Activated CD4-positive, CD25-positive, alpha-beta regulatory T cell treated with anti-CD3 and anti-CD28 coated beads, Interleukin-2, amount 50 U/mL, for 72 hours (primary cell): ENCODE measurements at regions not wholly inside any gene's neighbourhood (a gene's known extent, or its start where the extent isn't known, plus 50 kb on each side); places are given as distances from the start of the nearest gene placed in this dataset.

Experiments used
- DNase-seq: peaks from one replicate; pipeline ENCODE4 v3.0.0; 2021

DNA sequence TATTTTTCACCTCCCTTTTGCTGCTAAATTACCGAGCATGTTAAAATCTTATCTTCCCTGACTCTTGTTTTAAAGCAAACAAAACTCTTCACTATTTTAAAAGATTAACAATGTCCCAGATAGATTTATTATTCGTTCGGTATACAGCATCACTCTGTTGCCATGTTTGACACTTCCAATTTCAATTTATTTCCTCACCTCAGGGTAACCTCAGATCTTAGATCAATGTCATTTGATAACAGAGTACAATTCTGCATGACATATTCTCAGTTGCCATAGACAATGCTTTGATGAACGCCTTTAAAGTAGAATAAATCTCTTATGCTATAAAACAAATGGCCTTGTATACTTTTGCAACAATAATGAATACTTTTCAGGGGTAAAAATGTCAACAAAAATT lies 1078.1 kb upstream of the IGFBP7 start:
- DNase-seq, result no peak

DNA sequence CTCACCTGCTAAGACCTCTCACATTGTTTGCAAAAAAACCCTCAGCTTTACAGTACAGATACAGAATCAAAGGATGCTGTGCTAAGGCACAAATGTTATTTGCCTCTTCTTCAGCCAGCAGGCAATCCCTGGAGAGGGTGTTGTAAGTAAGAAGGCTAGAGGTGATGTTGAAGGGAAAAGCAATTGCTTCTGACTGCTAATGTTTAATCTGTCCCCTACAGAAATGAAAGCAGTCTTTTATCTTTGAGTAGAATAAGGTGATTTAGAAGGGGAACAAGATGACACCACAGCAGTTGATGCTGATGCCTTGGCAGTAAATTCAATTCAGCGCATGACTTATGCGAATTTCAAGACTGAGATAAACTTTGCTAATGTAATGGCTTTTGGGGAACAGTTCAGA lies 1064.8 kb upstream of the IGFBP7 start:
- no peak for DNase-seq

DNA sequence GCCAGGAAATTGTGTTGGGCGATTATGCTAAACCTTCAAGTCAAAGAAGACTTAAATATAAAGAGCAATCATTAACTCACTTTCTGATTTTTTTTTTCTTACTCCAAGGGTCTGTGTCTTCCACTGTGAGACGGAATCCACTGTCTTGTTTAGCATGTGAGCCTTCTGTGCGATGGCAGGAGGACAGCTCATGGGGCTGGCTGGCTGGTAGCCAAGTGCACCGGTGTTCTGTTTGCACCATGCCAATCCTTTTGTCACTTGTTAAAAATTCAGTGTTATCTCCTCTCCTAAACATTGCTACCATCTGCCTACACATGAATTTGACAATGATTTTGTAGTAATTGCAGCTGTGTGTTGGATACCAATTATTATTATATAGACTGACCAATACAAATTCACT lies 1056.3 kb upstream of the IGFBP7 start:
- no peak for DNase-seq

DNA sequence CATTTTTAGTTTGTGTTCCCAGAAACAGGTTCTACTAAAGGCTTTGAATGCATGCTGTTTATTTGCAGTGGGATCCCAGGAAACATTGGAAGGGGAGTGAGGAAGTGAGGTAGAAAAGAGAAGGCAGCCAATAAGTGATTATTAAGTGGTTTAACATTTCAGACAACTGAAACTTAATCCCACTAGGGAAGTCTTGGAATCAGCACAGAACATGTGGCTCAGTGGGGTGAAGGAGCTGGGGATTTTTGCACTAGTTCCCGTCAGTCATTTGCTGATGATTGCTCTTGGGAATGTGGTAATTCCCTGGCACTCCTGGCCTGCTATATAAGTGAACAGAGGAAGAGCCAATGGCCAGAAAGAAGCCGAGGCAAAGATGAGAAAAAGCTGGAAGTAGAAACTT lies 1053.0 kb upstream of the IGFBP7 start:
- DNase-seq, result no peak

DNA sequence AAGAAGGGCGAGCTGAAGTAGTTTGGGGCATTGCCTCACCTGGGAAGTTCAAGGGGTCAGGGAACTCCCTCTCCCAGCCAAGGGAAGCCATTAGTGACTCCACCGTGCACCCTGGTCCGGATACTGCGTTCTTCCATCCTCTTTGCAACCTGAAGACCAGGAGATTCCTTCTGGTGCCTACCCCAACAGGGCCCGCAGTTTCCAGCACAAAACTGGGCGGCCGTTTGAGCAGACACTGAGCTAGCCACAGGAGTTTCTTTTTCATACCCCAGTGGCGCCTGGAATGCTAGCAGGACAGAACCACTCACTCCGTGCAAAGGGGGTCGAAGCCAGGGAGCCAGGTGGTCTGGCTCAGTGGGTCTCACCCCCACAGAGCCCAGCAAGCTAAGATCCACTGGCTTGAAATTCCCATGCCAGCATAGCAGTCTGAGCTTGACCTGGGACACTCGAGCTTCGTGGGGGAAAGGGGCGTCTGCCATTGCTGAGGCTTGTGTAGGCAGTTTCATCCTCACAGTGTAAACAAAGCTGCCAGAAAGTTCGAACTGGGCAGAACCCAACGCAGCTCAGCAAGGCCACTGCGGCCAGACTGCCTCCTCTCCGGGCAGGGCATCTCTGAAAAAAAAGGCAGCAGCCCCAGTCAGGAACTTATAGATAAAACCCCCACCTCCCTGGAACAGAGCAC lies 1039.4 kb upstream of the IGFBP7 start:
- DNase-seq, result no peak

DNA sequence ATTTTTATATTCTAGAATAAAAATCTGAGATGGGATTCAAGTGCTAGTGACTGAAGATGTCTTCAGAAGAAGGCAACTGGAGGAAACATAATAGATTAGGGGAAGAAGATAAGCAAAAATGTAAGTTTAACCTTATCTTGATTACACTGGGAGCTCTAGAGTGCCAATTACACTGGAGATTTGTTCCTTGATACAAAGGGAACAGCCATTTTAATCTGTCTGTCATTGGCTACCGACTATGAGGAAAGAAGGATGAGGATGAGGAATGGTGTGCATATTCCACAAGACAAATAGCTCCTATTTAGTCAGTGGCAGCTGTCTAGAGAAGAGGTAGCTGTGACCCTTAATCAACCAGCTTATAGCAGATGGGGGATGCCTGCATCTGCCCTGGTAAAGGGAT lies 1034.5 kb upstream of the IGFBP7 start:
- DNase-seq, result no peak

DNA sequence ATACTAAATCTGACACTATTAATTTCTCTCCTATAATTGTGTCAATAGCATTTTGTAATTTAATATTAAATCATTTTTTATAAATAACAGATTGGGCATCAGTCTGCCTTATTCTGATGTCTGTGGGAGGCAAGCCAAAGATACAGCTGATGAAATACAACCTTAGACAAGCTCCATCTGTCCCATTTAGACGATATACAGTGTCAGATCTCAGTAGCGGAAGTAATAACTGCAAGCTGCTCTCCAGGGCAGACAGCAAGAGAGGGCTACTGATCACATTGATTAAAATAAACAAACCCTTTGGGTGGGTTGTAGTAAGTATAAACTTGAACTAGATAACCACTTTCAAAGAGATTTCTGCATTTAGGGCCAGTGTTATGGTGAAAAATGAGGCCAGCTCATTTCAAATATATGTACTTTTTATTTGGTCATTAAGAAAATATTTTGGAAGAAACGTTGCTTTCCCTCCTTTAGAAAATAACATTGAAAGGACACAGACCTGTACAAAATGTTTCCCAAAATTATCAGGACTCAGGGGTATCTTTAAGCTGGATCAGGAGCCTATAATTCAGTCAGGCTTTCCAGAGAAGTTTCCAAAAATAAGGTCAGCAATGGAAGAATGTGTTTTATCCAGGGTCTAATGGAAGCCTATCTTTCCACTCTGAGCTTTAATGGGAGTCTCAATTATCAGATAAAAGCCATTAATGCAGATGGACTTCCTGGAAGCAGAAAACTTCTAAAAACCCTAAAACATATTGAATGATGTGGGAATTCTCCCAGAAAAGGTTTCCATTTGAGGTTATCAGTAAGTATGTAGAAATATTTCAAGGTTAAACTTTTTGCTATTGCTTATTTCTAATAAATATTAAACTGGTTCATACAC lies 1028.8 kb upstream of the IGFBP7 start:
- DNase-seq, result no peak

DNA sequence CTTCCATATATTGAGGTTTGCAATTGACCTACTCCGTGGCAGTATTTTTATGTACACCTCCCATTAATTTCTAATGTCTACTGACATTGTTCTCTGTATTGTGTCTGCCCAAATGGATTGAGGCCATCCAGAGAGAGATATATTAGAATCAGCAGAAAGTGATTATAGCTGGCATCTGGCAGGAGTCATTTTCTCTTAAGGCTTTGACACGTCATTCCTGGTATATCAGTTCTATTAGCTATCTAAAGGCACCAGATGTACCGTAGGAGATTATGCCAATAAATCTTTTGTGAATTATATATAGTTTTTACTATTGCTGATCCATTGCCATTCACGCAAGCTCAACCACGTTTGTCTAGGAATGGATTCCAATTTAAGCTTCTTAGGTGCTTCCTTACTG lies 1026.4 kb upstream of the IGFBP7 start:
- no peak for DNase-seq

DNA sequence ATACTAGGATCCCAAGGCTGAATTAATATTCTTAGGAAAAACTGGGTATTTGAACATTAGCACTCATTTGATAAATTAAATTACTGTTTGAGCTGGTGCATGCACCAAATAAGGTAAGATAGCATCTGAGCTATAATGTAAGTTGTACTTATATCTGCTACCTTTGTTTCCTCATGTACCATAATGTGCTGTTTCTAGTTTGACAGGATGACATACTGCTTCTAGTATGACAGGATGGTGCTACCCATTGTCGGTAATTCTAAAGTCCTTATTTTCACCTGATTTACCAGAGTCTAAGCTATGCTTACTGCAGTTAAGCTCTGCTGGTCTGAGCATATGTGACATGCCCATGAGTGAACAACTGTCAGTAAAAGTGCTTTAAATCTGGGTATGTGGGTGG lies 1017.5 kb upstream of the IGFBP7 start:
- no peak for DNase-seq

DNA sequence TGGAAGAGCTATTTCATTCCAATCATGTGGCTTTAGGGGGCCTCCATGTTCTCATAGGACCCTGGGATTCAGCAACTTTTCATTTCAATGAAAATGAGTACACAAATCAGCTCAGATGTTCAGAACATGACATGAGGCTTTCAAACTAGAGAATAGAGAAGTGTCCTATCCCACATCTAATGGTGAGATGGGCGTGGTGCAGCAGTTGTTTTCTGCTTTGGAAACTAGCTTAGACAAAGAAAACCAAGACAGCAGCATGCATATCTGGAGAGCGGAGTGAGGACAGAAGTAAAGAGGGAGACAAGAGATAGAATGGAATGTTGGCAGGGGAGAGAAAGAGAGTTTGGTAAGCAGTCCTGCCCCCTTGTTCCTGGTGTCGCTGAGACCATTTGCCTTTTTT lies 1009.1 kb upstream of the IGFBP7 start:
- no peak for DNase-seq

DNA sequence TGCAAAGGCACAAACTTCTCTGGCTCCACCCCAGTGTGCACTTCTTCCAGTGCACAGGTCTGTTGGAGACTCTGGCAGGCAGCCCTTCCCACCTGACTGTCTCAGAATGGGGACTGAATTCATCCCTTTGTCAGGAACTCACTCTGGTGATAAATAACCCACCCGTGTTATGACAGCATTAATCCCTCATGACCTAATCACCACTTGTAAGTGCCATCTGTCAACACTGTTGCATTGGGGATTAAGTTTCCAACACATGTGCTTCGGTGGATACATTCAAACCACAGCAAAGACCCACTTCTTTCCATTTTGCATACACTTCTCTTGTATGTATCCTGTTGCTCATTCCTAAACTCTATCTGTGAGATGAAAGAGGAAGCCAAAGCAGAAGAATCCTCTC lies 1002.9 kb upstream of the IGFBP7 start:
- DNase-seq, result no peak

DNA sequence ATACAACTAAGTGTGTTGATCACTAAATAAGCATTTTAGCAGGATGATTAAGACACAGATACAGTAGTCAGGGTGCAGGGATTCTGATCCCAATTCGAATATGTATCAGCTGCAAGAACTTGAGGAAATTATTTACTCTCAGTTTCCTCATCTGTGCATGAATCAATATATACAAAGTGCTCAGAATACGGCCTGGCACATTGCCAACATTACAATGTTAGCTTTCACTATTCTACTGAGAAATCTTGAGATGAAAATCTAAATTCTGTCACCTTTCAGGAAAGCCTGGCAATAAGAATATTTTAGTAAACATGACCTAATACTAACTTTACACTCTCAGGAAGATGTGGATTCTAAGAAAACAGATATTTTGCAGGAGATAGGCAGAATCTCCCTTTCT lies 1001.6 kb upstream of the IGFBP7 start:
- DNase-seq, result no peak

DNA sequence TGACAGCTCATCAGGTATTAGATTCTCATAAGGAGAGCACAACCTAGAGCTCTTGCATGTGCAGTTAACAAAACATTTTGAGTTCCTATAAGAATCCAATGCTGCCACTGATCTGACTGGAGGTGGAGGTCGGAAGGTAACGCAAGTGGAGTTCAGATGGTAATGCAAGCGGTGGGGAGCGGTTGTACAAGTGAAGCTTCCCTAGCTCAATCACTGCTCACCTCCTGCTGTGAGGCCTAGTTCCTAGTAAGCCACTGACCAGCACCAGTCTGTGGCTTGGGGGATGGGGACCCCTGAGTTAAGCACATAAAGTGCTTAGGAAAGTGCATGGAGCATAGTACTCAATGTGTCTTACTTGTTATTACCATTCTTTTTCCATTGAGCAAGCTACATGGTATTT lies 983.2 kb upstream of the IGFBP7 start:
- no peak for DNase-seq

DNA sequence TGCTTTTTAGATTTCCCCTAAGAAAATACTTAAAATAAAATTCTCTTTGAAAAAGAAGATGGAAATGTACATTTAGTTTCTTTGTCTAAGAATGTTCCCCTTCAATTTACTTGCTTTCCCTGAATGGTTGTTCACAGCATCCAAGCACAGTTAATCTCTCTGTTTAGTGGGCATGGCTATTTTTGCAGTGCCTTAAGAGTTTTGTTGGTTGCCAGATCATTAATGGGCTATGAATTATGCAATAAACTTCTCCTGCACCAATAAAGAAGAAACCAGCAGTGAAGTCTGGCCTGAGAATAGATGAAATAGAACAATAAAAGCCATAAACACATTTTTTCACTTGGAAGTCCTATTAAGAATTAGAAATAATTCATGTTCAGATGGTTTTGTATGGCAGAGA lies 980.4 kb upstream of the IGFBP7 start:
- no peak for DNase-seq

DNA sequence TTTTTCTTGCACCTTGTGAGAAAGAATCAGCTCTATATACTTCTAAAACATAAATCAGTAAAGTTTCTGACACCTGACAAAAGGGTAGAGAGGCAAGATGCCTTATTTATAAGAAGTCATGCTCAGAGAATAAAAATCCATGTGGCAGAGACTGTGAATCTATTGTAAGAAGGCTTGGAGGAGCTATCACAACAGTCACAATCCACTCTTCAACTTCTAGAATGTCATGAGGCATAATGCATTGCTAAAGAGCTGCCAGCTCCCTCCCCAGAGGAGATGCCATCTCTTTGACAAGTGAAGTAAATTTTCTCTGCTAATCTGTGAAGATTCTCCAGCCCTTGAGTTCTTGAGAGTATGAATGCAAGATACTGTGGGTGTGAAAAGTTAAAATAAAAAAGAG lies 971.2 kb upstream of the IGFBP7 start:
- DNase-seq, result no peak

DNA sequence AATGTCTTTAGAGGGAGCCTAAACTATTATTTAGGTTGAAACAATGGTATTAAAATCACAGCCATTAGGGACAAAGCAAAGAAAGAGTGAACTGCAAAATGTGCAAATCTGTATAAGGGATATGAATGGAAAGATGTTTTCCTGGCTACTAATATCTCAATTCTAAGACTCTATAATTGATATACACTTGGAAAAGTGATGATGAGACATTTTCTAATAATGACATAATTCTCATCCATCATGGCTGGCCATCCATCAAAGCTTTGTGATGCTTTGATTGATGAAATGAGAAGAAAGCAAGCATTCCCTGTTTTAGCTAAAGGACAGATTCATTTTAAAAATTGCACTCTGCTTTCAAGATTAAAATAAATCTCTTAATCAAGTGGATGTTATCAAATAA lies 965.5 kb upstream of the IGFBP7 start:
- DNase-seq, result no peak

DNA sequence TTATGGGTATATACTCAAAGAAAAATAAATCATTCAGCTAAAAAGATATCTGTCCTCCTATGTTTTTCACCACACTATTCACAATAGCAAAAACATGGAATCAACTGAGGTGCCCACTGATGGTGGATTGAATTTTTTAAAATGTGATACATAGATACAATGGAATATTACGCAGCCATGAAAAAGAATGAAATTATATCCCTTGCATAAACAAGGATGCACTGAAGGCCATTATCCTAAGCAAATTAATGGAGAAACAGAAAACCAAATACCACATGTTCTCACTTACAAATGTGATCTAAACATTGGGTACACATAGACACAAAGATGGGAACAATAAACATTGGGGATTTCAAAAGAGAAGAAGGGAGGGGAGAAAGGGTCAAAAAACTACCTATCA lies 964.2 kb upstream of the IGFBP7 start:
- no peak for DNase-seq

DNA sequence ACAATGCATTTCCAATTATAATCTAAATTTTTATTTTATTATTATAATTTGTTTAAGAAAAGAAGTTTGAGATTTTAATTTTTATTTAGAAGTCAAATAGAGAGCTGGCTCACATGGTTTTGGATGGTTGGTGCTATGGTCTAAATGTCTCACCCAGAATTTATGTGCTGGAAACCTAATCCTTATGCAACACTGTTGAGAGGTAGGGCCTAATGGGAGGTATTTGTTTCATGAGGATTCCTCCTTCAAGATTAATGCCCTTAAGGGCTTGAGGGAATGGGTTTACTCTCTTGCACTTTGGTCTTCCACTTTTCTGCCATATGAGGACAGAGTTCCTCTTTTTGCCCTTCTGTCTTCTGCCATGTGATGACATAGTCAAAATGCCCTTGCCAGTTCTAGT lies 960.5 kb upstream of the IGFBP7 start:
- no peak for DNase-seq

DNA sequence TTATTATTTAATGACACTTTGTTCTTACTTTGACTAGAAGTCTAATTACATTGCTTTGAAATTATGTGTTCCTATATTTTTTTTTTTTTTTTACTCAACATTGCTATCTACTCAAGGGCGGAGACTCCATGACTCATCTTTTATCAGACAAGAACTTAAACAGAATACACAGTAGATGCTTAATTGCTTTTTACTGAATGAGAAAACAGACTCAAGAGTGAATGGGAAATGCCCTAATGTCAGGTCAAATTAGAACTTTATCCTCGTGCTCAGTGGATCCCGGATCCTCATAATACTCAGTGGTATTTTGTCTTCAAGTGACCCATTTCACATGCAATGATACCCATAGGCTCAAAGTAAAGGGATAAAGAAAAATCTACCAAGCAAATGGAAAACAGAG lies 954.5 kb upstream of the IGFBP7 start:
- DNase-seq, result no peak

DNA sequence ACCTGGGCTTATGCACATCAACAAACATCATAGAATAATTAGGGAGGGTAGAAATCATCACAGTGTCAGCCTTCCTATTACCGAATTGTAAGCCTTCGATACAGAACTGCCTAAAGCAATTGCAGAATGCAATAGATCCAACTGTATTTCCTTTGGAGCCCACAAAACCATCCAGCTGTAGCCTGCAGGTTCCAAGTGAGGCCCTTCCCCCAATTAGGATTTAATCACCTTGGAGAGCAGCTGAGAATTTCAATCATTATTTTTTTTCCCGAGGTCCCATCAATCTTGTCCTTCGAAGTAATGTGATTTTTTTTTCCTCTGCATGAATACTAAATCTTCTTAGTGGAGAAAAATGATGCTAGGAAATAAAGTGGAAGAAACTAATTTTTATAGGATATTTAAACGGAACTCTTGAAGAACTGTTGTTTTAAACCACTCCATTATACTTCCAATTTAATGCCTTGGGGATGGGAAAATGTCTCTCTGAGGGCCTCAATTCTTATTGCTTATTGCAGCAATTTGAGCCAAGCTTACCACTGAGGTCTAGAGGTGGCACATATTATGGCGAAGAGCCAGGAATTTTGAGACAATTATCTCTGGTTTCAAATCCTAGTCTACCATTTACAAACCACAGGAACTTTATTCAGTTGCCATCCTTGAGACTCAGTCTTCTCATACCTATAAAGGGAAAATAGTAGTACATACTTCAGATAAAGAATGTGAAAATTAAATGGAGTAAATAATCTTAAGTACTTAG lies 953.4 kb upstream of the IGFBP7 start:
- DNase-seq, result no peak

DNA sequence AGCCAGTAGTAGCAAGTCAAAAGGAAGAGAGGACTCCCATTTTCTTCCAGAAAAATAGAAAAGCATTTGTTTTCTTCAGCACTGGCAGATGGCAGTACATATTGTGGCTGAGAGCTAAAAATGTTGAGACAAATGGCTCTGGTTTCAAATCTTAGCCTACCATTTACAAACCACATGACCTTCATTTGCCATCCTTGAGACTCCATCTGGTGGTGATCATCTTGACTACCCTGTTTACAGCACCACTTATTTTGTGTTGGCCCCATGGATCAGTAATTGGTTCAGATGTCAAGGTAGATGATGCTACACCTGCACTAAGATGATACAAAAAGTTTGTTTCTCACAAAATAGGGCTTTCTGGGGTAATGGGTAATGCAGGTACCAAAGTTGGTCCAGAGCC lies 951.8 kb upstream of the IGFBP7 start:
- DNase-seq, result no peak

DNA sequence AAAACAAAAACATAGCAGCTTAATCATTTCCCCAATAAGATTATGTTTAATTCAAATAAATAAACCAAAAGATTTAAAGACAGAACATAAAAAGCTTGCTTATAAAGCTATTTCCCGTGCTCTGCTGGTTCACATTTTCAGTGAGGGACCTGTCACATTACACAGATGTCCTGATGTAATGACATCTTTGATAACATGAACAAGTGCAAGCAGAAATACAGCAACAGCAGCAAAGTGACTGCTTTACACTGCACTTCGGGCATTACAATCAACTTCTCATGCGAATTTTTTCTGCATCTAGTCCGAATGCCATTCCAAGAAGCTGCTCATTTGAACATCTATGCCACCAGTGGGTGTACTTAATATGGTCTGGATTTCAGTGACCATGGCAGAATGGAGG lies 940.3 kb upstream of the IGFBP7 start:
- DNase-seq, result no peak

DNA sequence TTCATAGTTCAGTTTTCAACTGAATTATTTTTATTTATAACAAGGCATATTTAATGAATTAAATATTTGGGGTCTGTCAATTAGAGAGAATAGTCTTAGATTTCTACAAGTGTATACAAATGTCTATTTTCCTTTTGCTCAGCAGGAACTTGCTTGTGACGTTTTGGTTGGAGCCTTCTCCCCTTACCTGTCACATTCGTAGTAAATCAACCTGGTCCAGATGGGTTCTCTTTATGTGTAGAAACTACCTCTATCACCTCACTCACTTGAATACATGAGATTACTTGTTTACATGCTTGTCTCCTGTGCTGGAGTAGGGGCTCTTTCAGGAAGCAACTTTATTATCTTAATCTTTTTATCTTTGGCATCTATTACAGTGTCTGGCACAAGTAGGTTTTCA lies 938.3 kb upstream of the IGFBP7 start:
- no peak for DNase-seq

DNA sequence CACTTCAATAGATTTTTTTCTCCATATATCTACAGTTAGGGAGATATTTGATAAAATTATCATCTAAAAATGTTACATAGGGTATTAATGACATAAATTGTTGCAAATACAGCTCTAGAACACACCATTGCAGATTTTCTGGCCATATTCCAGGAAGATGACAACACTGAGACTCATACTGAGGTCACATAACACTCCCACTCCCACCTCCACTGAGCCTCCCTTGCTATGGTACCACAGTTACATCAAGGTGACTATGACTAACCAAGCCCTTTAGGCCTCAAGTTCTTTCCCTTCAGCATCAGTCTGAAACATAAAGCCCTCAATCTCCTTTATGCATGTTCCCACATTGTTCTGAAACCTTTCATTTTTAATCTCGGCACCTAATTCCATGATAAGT lies 932.0 kb upstream of the IGFBP7 start:
- no peak for DNase-seq
